ENCODE measurements at regions not wholly inside any gene's neighbourhood (a gene's known extent, or its start where the extent isn't known, plus 50 kb on each side); places are given as distances from the start of the nearest gene placed in this dataset.
A peak's percentile ranks its signal among the peaks of the same experiment; 100 is the strongest.

- peaks cover 8 to 16% of the 10 kb centered on the region in 2 donors for H3K4me1 ChIP-seq (ENCODE audit: control insufficient read depth in 1 of 2, insufficient read depth in 2 of 2, low read length in 2 of 2)
- peaks cover 0 to 10% of the 10 kb centered on the region in 2 donors for H3K27me3 ChIP-seq (ENCODE audit: control insufficient read depth in 1 of 2, insufficient read depth in 2 of 2, low read length in 2 of 2)
- no peaks in the 10 kb centered on the region for H3K36me3 ChIP-seq (ENCODE audit: control insufficient read depth in 1 of 2, insufficient read depth in 2 of 2, low read length in 2 of 2)
- no peak overlapping the region for H3K27ac ChIP-seq (ENCODE audit: low read depth, low read length)
- no peaks in the 10 kb centered on the region for H3K9me3 ChIP-seq (ENCODE audit: control insufficient read depth in 1 of 2, low read length in 2 of 2)
- H3K9ac ChIP-seq (ENCODE audit: low read depth in 1 of 2, low read length in 2 of 2): no peak overlapping the region
- no peak overlapping the region for H3K4me3 ChIP-seq (ENCODE audit: low read depth in 1 of 2, low read length in 2 of 2)
Measured at GRCh38 chr5:73282923-73283322, 109.9 kb downstream of the TMEM174 start.

- peaks cover 8 to 16% of the 10 kb centered on the region in 2 donors for H3K4me1 ChIP-seq (ENCODE audit: control insufficient read depth in 1 of 2, insufficient read depth in 2 of 2, low read length in 2 of 2)
Measured at GRCh38 chr5:73282383-73282782, 109.4 kb downstream of the TMEM174 start.

GRCh38 chr5:73280821-73281746, 108.1 kb downstream of the TMEM174 start:
- Histone ChIP-seq H3K9me3 (ENCODE audit: control insufficient read depth in 1 of 2, low read length in 2 of 2) (no peaks in the 10 kb centered on the region), H3K27me3 (ENCODE audit: control insufficient read depth in 1 of 2, insufficient read depth in 2 of 2, low read length in 2 of 2) (peaks cover 0 to 10% of the 10 kb centered on the region in 2 donors), H3K9ac (ENCODE audit: low read depth in 1 of 2, low read length in 2 of 2) (no peak overlapping the region), H3K4me3 (ENCODE audit: low read depth in 1 of 2, low read length in 2 of 2) (peak overlapping the region in 1 of 2 donors; percentile 28), H3K36me3 (ENCODE audit: control insufficient read depth in 1 of 2, insufficient read depth in 2 of 2, low read length in 2 of 2) (no peaks in the 10 kb centered on the region), H3K4me1 (ENCODE audit: control insufficient read depth in 1 of 2, insufficient read depth in 2 of 2, low read length in 2 of 2) (peaks cover 8 to 16% of the 10 kb centered on the region in 2 donors), H3K27ac (ENCODE audit: low read depth, low read length) (no peak overlapping the region)

More at GRCh38 chr5:73282383-73282782, 109.4 kb downstream of the TMEM174 start:
- Histone ChIP-seq H3K9ac (ENCODE audit: low read depth in 1 of 2, low read length in 2 of 2) (no peak overlapping the region), H3K9me3 (ENCODE audit: control insufficient read depth in 1 of 2, low read length in 2 of 2) (no peaks in the 10 kb centered on the region), H3K36me3 (ENCODE audit: control insufficient read depth in 1 of 2, insufficient read depth in 2 of 2, low read length in 2 of 2) (no peaks in the 10 kb centered on the region), H3K27ac (ENCODE audit: low read depth, low read length) (no peak overlapping the region), H3K27me3 (ENCODE audit: control insufficient read depth in 1 of 2, insufficient read depth in 2 of 2, low read length in 2 of 2) (peaks cover 0 to 10% of the 10 kb centered on the region in 2 donors), H3K4me3 (ENCODE audit: low read depth in 1 of 2, low read length in 2 of 2) (no peak overlapping the region)

GRCh38 chr5:73280386-73280785, 107.4 kb downstream of the TMEM174 start:
- Histone ChIP-seq H3K36me3 (ENCODE audit: control insufficient read depth in 1 of 2, insufficient read depth in 2 of 2, low read length in 2 of 2) (no peaks in the 10 kb centered on the region), H3K9ac (ENCODE audit: low read depth in 1 of 2, low read length in 2 of 2) (no peak overlapping the region), H3K27me3 (ENCODE audit: control insufficient read depth in 1 of 2, insufficient read depth in 2 of 2, low read length in 2 of 2) (peaks cover 0 to 10% of the 10 kb centered on the region in 2 donors), H3K4me3 (ENCODE audit: low read depth in 1 of 2, low read length in 2 of 2) (no peak overlapping the region), H3K4me1 (ENCODE audit: control insufficient read depth in 1 of 2, insufficient read depth in 2 of 2, low read length in 2 of 2) (peaks cover 8 to 16% of the 10 kb centered on the region in 2 donors), H3K27ac (ENCODE audit: low read depth, low read length) (no peak overlapping the region), H3K9me3 (ENCODE audit: control insufficient read depth in 1 of 2, low read length in 2 of 2) (no peaks in the 10 kb centered on the region)

- no peak overlapping the region for H3K9ac ChIP-seq (ENCODE audit: low read depth in 1 of 2, low read length in 2 of 2)
- peaks cover 8 to 16% of the 10 kb centered on the region in 2 donors for H3K4me1 ChIP-seq (ENCODE audit: control insufficient read depth in 1 of 2, insufficient read depth in 2 of 2, low read length in 2 of 2)
- no peak overlapping the region for H3K27ac ChIP-seq (ENCODE audit: low read depth, low read length)
- H3K36me3 ChIP-seq (ENCODE audit: control insufficient read depth in 1 of 2, insufficient read depth in 2 of 2, low read length in 2 of 2): no peaks in the 10 kb centered on the region
- H3K27me3 ChIP-seq (ENCODE audit: control insufficient read depth in 1 of 2, insufficient read depth in 2 of 2, low read length in 2 of 2): peaks cover 0 to 5% of the 10 kb centered on the region in 2 donors
- H3K9me3 ChIP-seq (ENCODE audit: control insufficient read depth in 1 of 2, low read length in 2 of 2): no peaks in the 10 kb centered on the region
- no peak overlapping the region for H3K4me3 ChIP-seq (ENCODE audit: low read depth in 1 of 2, low read length in 2 of 2)
Measured at GRCh38 chr5:73279805-73280204, 106.8 kb downstream of the TMEM174 start.

- Histone ChIP-seq H3K4me3 (ENCODE audit: low read depth in 1 of 2, low read length in 2 of 2) (no peak overlapping the region), H3K36me3 (ENCODE audit: control insufficient read depth in 1 of 2, insufficient read depth in 2 of 2, low read length in 2 of 2) (no peaks in the 10 kb centered on the region), H3K9ac (ENCODE audit: low read depth in 1 of 2, low read length in 2 of 2) (no peak overlapping the region), H3K27me3 (ENCODE audit: control insufficient read depth in 1 of 2, insufficient read depth in 2 of 2, low read length in 2 of 2) (peaks cover 0 to 4% of the 10 kb centered on the region in 2 donors), H3K9me3 (ENCODE audit: control insufficient read depth in 1 of 2, low read length in 2 of 2) (no peaks in the 10 kb centered on the region), H3K4me1 (ENCODE audit: control insufficient read depth in 1 of 2, insufficient read depth in 2 of 2, low read length in 2 of 2) (peaks cover 8 to 16% of the 10 kb centered on the region in 2 donors), H3K27ac (ENCODE audit: low read depth, low read length) (no peak overlapping the region)
Measured at GRCh38 chr5:73278693-73279092, 105.7 kb downstream of the TMEM174 start.

- Histone ChIP-seq H3K36me3 (ENCODE audit: control insufficient read depth in 1 of 2, insufficient read depth in 2 of 2, low read length in 2 of 2) (no peaks in the 10 kb centered on the region), H3K27ac (ENCODE audit: low read depth, low read length) (no peak overlapping the region), H3K9ac (ENCODE audit: low read depth in 1 of 2, low read length in 2 of 2) (no peak overlapping the region), H3K4me3 (ENCODE audit: low read depth in 1 of 2, low read length in 2 of 2) (no peak overlapping the region), H3K4me1 (ENCODE audit: control insufficient read depth in 1 of 2, insufficient read depth in 2 of 2, low read length in 2 of 2) (no peaks in the 10 kb centered on the region), H3K27me3 (ENCODE audit: control insufficient read depth in 1 of 2, insufficient read depth in 2 of 2, low read length in 2 of 2) (peaks cover under 1 to 6% of the 10 kb centered on the region in 2 donors), H3K9me3 (ENCODE audit: control insufficient read depth in 1 of 2, low read length in 2 of 2) (no peaks in the 10 kb centered on the region)
Measured at GRCh38 chr5:73274881-73275663, 102.1 kb downstream of the TMEM174 start.

GRCh38 chr5:73274121-73274520, 101.1 kb downstream of the TMEM174 start:
- Histone ChIP-seq H3K27me3 (ENCODE audit: control insufficient read depth in 1 of 2, insufficient read depth in 2 of 2, low read length in 2 of 2) (peaks cover 6% of the 10 kb centered on the region in 2 donors), H3K4me1 (ENCODE audit: control insufficient read depth in 1 of 2, insufficient read depth in 2 of 2, low read length in 2 of 2) (no peaks in the 10 kb centered on the region), H3K36me3 (ENCODE audit: control insufficient read depth in 1 of 2, insufficient read depth in 2 of 2, low read length in 2 of 2) (no peaks in the 10 kb centered on the region), H3K27ac (ENCODE audit: low read depth, low read length) (no peak overlapping the region), H3K4me3 (ENCODE audit: low read depth in 1 of 2, low read length in 2 of 2) (no peak overlapping the region), H3K9me3 (ENCODE audit: control insufficient read depth in 1 of 2, low read length in 2 of 2) (no peaks in the 10 kb centered on the region), H3K9ac (ENCODE audit: low read depth in 1 of 2, low read length in 2 of 2) (no peak overlapping the region)

GRCh38 chr5:73273379-73274050, 100.5 kb downstream of the TMEM174 start:
- Histone ChIP-seq H3K27me3 (ENCODE audit: control insufficient read depth in 1 of 2, insufficient read depth in 2 of 2, low read length in 2 of 2) (peaks cover 4 to 6% of the 10 kb centered on the region in 2 donors), H3K9ac (ENCODE audit: low read depth in 1 of 2, low read length in 2 of 2) (no peak overlapping the region), H3K36me3 (ENCODE audit: control insufficient read depth in 1 of 2, insufficient read depth in 2 of 2, low read length in 2 of 2) (no peaks in the 10 kb centered on the region)

More at GRCh38 chr5:73273379-73274050, 100.5 kb downstream of the TMEM174 start:
- Histone ChIP-seq H3K4me3 (ENCODE audit: low read depth in 1 of 2, low read length in 2 of 2) (no peak overlapping the region), H3K9me3 (ENCODE audit: control insufficient read depth in 1 of 2, low read length in 2 of 2) (no peaks in the 10 kb centered on the region), H3K4me1 (ENCODE audit: control insufficient read depth in 1 of 2, insufficient read depth in 2 of 2, low read length in 2 of 2) (no peaks in the 10 kb centered on the region), H3K27ac (ENCODE audit: low read depth, low read length) (no peak overlapping the region)
